A549 (cell line): ENCODE measurements at regions not wholly inside any gene's neighbourhood (a gene's known extent, or its start where the extent isn't known, plus 50 kb on each side); places are given as distances from the start of the nearest gene placed in this dataset.

Experiments used
- BHLHE40 ChIP-seq: IDR thresholded peaks from 2 replicates; pipeline ENCODE4 v1.6.1; 2012; ENCODE audit warnings: low read depth, low read length, inconsistent platforms
- CBX8 ChIP-seq: fragments of 200-600 bp; sonication (generic); IDR thresholded peaks from 2 replicates; pipeline ENCODE4 v1.6.1; 2016
- CHD2 ChIP-seq: fragments of 150-350 bp; IDR thresholded peaks from 2 replicates; pipeline ENCODE4 v1.6.1; 2014; ENCODE audit warnings: low read length; ENCODE audit not compliant: partially characterized antibody
- CHD4 ChIP-seq: fragments of 200-600 bp; sonication (generic); IDR thresholded peaks from 2 replicates; pipeline ENCODE4 v1.6.1; 2016; ENCODE audit warnings: antibody characterized with exemption, mild to moderate bottlenecking, borderline replicate concordance
- JUN ChIP-seq, 2 experiments: fragments of >200 bp; sonication (Bioruptor Twin); formaldehyde crosslinking; IDR thresholded peaks; 2 replicates in 1 of 2; 3 replicates in 1 of 2; pipeline ENCODE4 v1.6.1; 2016 to 2017
- MAZ ChIP-seq: fragments of 150-350 bp; IDR thresholded peaks from 2 replicates; pipeline ENCODE4 v1.6.1; 2014; ENCODE audit warnings: antibody characterized with exemption, low read depth, low read length, borderline replicate concordance
- MYC ChIP-seq: IDR thresholded peaks from 2 replicates; pipeline ENCODE4 v1.6.1; 2012; ENCODE audit warnings: mild to moderate bottlenecking, inconsistent platforms, low read length, improper control_type of control experiment, borderline replicate concordance
- PHF8 ChIP-seq: fragments of 200-600 bp; sonication (generic); IDR thresholded peaks from 2 replicates; pipeline ENCODE4 v1.6.1; 2016; ENCODE audit warnings: low read depth, mild to moderate bottlenecking, antibody characterized with exemption, moderate library complexity, borderline replicate concordance
- POLR2A ChIP-seq: IDR thresholded peaks from 2 replicates; pipeline ENCODE4 v1.6.1; 2012; ENCODE audit warnings: mild to moderate bottlenecking, low read length
- POLR2AphosphoS2 ChIP-seq: conservative IDR thresholded peaks from 2 replicates; pipeline ENCODE4 v1.6.1; 2012; ENCODE audit warnings: low read length, improper control_type of control experiment, inconsistent platforms
- RCOR1 ChIP-seq: fragments of 150-350 bp; IDR thresholded peaks from 2 replicates; pipeline ENCODE4 v1.6.1; 2014; ENCODE audit warnings: antibody characterized with exemption, low read length, low read depth
- ZFP36 ChIP-seq: fragments of 450-650 bp; IDR thresholded peaks from 2 replicates; pipeline ENCODE4 v1.6.1; 2014; ENCODE audit warnings: borderline replicate concordance; ENCODE audit not compliant: partially characterized antibody
- TF ChIP-seq, protein P1 (sequence below): fragments of >200 bp; sonication (Bioruptor Twin); formaldehyde crosslinking; IDR thresholded peaks from 3 replicates; pipeline ENCODE4 v1.5.1; 2016
- TF ChIP-seq, protein P2 (sequence below): fragments of 200-600 bp; sonication (generic); IDR thresholded peaks from 2 replicates; pipeline ENCODE4 v1.6.1; 2016; ENCODE audit warnings: antibody characterized with exemption, mild to moderate bottlenecking, moderate library complexity

DNA sequence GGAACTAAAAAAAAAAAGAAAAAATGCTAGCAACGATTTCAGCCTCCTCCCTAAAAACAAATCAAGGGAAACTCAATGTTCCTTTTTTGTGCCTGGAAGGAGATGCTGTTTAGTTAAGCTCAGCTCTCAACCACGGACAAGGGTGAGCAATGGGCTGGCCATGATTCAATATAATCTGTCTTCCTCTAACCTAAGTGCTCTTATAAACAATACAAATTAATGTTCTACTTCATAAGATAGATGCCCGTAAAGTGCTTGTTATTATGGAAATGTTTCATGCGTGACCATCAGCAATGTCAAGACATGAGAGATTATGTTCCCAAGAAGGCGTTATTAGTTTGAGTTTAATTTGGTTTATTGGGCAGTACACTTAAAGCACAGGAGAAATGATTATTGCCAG lies 320.3 kb downstream of the SFMBT2 start:
- no peak for TF ChIP-seq BHLHE40
- no peak for TF ChIP-seq MYC
- TF ChIP-seq RCOR1, result no peak
- no peak for TF ChIP-seq CHD4
- no peak for TF ChIP-seq POLR2AphosphoS2
- TF ChIP-seq CBX8, result no peak
- TF ChIP-seq, protein P1, sequence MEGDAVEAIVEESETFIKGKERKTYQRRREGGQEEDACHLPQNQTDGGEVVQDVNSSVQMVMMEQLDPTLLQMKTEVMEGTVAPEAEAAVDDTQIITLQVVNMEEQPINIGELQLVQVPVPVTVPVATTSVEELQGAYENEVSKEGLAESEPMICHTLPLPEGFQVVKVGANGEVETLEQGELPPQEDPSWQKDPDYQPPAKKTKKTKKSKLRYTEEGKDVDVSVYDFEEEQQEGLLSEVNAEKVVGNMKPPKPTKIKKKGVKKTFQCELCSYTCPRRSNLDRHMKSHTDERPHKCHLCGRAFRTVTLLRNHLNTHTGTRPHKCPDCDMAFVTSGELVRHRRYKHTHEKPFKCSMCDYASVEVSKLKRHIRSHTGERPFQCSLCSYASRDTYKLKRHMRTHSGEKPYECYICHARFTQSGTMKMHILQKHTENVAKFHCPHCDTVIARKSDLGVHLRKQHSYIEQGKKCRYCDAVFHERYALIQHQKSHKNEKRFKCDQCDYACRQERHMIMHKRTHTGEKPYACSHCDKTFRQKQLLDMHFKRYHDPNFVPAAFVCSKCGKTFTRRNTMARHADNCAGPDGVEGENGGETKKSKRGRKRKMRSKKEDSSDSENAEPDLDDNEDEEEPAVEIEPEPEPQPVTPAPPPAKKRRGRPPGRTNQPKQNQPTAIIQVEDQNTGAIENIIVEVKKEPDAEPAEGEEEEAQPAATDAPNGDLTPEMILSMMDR, result no peak
- no peak for TF ChIP-seq MAZ
- TF ChIP-seq, protein P2, sequence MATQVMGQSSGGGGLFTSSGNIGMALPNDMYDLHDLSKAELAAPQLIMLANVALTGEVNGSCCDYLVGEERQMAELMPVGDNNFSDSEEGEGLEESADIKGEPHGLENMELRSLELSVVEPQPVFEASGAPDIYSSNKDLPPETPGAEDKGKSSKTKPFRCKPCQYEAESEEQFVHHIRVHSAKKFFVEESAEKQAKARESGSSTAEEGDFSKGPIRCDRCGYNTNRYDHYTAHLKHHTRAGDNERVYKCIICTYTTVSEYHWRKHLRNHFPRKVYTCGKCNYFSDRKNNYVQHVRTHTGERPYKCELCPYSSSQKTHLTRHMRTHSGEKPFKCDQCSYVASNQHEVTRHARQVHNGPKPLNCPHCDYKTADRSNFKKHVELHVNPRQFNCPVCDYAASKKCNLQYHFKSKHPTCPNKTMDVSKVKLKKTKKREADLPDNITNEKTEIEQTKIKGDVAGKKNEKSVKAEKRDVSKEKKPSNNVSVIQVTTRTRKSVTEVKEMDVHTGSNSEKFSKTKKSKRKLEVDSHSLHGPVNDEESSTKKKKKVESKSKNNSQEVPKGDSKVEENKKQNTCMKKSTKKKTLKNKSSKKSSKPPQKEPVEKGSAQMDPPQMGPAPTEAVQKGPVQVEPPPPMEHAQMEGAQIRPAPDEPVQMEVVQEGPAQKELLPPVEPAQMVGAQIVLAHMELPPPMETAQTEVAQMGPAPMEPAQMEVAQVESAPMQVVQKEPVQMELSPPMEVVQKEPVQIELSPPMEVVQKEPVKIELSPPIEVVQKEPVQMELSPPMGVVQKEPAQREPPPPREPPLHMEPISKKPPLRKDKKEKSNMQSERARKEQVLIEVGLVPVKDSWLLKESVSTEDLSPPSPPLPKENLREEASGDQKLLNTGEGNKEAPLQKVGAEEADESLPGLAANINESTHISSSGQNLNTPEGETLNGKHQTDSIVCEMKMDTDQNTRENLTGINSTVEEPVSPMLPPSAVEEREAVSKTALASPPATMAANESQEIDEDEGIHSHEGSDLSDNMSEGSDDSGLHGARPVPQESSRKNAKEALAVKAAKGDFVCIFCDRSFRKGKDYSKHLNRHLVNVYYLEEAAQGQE, result no peak
- TF ChIP-seq JUN (IDR thresholded peaks at IDR 0.05), result no peak
- no peak for TF ChIP-seq PHF8
- no peak for TF ChIP-seq POLR2A
- no peak for TF ChIP-seq CHD2
- no peak for TF ChIP-seq ZFP36
